Common myeloid progenitor, CD34-positive (primary cell): ENCODE measurements at regions not wholly inside any gene's neighbourhood (a gene's known extent, or its start where the extent isn't known, plus 50 kb on each side); places are given as distances from the start of the nearest gene placed in this dataset.

Experiments
- CTCF ChIA-PET: fragments of 350-600 bp; sonication (Branson Sonifier 250); formaldehyde crosslinking; loops from one replicate; lab custom pipeline; 2021; ENCODE audit warnings: antibody characterized with exemption; lab: Charles Lee
- POLR2A ChIA-PET: fragments of 350-600 bp; sonication (Branson Sonifier 250); formaldehyde crosslinking; loops from one replicate; lab custom pipeline; 2021; ENCODE audit warnings: antibody characterized with exemption; lab: Charles Lee
- DNase-seq, 3 donors: peaks; one replicate each; pipeline versions ENCODE4 v3.0.0 to v3.0.0-alpha.2; 2013
- H3K27ac ChIP-seq, 2 experiments: 1 replicate in 1 of 2; 2 replicates in 1 of 2; pipeline ENCODE4 v1.7.0; 2013; ENCODE audit warnings: inconsistent platforms in 2 of 2, low read length in 2 of 2, mild to moderate bottlenecking in 2 of 2, low read depth in 1 of 2, moderate library complexity in 1 of 2; ENCODE audit not compliant: severe bottlenecking in 2 of 2, insufficient read depth in 1 of 2, poor library complexity in 1 of 2
- H3K27me3 ChIP-seq, 5 experiments: replicated peaks in 2 of 5; 1 replicate in 3 of 5; 2 replicates in 2 of 5; pipeline versions ENCODE4 v1.6.1 to v1.7.0; 2013; ENCODE audit warnings: low read length in 4 of 5, mild to moderate bottlenecking in 2 of 5, moderate library complexity in 2 of 5, inconsistent platforms in 1 of 5; ENCODE audit not compliant: insufficient read depth in 5 of 5, control insufficient read depth in 4 of 5
- H3K36me3 ChIP-seq, 4 experiments: 1 replicate in 2 of 4; 2 replicates in 2 of 4; pipeline versions ENCODE4 v1.6.1 to v1.7.0; 2013; ENCODE audit warnings: low read length in 3 of 4, control low read depth in 1 of 4, mild to moderate bottlenecking in 1 of 4; ENCODE audit not compliant: control insufficient read depth in 4 of 4, insufficient read depth in 4 of 4
- H3K4me1 ChIP-seq, 4 experiments: 1 replicate in 3 of 4; 2 replicates in 1 of 4; pipeline versions ENCODE4 v1.6.1 to v1.7.1; 2013; ENCODE audit warnings: low read length in 3 of 4, mild to moderate bottlenecking in 3 of 4, control low read depth in 1 of 4, inconsistent platforms in 1 of 4, moderate library complexity in 1 of 4; ENCODE audit not compliant: control insufficient read depth in 4 of 4, insufficient read depth in 4 of 4; ENCODE audit errors: control extremely low read depth in 1 of 4
- H3K4me3 ChIP-seq, 7 experiments: 1 replicate in 4 of 7; 2 replicates in 3 of 7; pipeline versions ENCODE4 v1.5.1 to v1.7.0; 2013; ENCODE audit warnings: mild to moderate bottlenecking in 7 of 7, low read length in 6 of 7, moderate library complexity in 6 of 7, inconsistent platforms in 2 of 7, low read depth in 2 of 7, control low read depth in 1 of 7; ENCODE audit not compliant: insufficient read depth in 4 of 7, control insufficient read depth in 1 of 7; ENCODE audit errors: extremely low read depth in 1 of 7
- H3K9me3 ChIP-seq, 5 experiments: 1 replicate in 4 of 5; 2 replicates in 1 of 5; pipeline versions ENCODE4 v1.6.1 to v1.7.1; 2013; ENCODE audit warnings: low read length in 4 of 5, mild to moderate bottlenecking in 2 of 5, inconsistent platforms in 1 of 5, low read depth in 1 of 5, moderate library complexity in 1 of 5; ENCODE audit not compliant: control insufficient read depth in 4 of 5, insufficient read depth in 2 of 5; ENCODE audit errors: control extremely low read depth in 1 of 5
- WGBS: methylation state at CpG from one replicate; pipeline ENCODE4 v1.1.5; 2013; ENCODE audit not compliant: insufficient coverage; 5-methylcytosine and 5-hydroxymethylcytosine counted together

DNA sequence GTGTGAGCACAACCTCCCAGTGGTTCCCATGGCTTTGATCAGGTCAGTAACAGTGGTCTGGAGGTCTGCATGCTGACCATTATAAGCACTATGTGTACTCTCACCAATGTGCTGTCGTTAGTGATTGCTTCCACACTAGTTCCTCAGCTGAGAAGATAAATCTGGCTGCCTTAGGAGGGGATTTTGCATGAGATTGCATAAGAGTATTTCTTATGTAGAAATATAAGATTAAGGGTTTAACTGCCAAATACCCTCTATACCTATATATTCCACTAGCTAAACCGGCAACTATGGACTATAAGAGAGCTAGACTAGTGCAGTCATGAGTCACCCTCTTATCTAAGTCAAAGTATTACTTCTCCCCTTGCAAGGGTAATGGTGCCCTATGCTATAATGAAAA, 580.2 kb downstream of the CDH11 start:
- ChIA-PET POLR2A (no interaction called here), CTCF (no interaction called here)
- no peaks in the 10 kb centered on the region for H3K27me3 ChIP-seq
- WGBS: no CpG with 5 or more reads among the region's 2 CpGs
- H3K36me3 ChIP-seq: no peaks in the 10 kb centered on the region
- DNase-seq: no peak
- no peak overlapping the region for H3K4me3 ChIP-seq
- no peaks in the 10 kb centered on the region for H3K4me1 ChIP-seq
- H3K9me3 ChIP-seq: no peaks in the 10 kb centered on the region
- no peak overlapping the region for H3K27ac ChIP-seq

DNA sequence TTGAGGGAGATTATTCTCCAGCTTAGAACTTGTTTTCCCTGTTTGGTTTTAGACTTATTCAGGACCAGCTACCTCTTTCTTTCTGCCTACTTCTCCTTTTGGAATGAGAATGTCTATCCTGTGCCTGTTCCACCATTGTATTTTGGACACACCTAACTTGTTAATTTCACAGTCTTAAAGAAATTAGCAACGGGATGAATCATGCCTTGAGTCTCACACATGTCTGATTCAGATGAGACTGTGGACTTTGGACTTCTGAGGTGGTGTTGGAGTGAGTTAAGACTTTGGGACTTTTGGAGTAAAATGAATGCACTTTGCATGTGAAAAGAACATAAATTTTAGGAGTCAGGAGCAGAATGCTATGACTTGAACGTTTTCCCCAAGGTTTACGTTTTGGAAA, 581.4 kb downstream of the CDH11 start:
- ChIA-PET CTCF (no interaction called here), POLR2A (no interaction called here)
- Histone ChIP-seq H3K4me3 (no peak overlapping the region), H3K36me3 (no peaks in the 10 kb centered on the region), H3K4me1 (no peaks in the 10 kb centered on the region), H3K27ac (no peak overlapping the region), H3K27me3 (no peaks in the 10 kb centered on the region), H3K9me3 (no peaks in the 10 kb centered on the region)
- WGBS: 85% methylated on average over 3 of the region's 3 CpGs
- DNase-seq: no peak

DNA sequence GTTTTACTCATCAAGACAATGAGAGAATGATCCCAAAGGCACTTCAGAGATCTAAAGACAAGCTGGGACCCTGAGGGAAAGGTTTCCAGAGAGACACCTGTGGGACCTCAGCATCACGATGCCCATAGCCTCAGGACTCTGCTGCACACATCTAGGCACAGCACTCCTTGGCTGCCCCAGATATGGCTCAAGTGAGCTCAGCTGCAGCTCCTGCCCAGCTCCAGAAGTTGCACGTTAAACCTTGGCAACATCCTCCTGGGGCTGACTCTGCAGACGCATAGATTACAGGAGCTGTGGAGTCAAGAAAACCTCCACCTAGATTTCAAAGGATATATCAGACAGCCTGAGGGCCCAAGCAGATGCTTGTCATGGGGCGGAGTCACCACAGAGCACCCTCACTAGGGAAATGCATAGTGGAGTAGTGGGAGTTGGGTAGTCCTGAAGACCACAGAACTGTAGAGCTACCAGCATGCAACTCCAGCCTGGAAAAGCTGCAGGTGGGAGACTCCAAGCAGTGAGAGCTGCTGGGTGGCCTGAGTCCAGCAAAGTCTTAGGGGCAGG, 582.0 kb downstream of the CDH11 start:
- ChIA-PET POLR2A (no interaction called here), CTCF (no interaction called here)
- Histone ChIP-seq H3K36me3 (no peaks in the 10 kb centered on the region), H3K9me3 (no peaks in the 10 kb centered on the region), H3K4me3 (no peak overlapping the region), H3K27ac (no peak overlapping the region), H3K4me1 (no peaks in the 10 kb centered on the region), H3K27me3 (no peaks in the 10 kb centered on the region)
- no peak for DNase-seq
- WGBS: 94% methylated on average over 3 of the region's 4 CpGs

DNA sequence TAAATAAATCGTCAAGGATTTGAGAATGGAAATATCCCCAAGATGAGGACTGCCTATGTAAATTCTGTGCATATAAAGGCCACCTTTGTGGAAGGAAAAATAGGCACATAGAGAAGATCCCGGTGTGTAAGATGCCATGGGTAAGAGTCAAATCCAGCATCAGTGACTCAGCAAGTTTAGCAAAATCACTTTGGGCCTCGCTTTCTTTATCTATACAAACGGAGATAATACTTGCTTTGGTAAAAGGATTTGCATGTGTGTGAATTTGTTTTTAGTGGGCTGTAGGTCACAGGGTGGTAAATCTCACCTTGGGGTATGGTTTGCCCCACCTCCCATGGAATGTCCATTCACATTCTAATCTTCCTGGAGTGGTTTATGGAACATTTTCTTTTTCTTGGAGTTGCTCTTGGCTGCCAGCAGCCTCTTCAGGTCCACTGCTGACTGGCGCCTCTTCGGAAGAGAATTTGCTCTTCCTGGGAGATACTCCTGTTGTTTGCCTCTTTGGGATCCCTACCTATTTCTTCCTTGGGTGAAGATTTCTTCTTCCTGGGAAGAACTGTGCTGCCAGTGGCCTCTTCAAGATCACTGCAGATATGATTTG, 587.6 kb downstream of the CDH11 start:
- Histone ChIP-seq H3K9me3 (no peaks in the 10 kb centered on the region), H3K4me3 (no peak overlapping the region), H3K36me3 (no peaks in the 10 kb centered on the region), H3K4me1 (no peaks in the 10 kb centered on the region), H3K27me3 (no peaks in the 10 kb centered on the region), H3K27ac (no peak overlapping the region)
- ChIA-PET CTCF (no interaction called here), POLR2A (no interaction called here)
- WGBS: 92% methylated on average over 5 of the region's 6 CpGs
- DNase-seq: no peak

DNA sequence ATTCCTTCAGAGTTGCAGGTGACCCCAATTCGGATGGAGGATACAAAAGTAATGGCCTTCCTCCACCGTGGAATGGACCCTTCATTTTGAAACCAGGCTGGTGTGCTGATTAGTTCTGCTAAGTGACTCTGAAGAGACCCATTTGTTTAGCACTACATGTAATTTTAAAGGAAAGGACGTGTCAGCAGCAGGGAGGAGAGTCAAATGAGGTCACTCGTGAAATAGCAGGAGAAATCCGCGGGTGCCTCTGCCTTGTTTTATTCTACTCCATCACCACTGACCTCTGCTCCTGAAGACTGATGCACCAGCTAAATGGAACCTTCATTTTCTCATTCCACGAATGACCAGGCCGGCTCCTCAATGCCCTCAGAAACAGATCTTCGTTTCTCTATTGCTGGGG, 589.2 kb downstream of the CDH11 start:
- H3K36me3 ChIP-seq: no peaks in the 10 kb centered on the region
- no peak for DNase-seq
- POLR2A ChIA-PET: no interaction called here

DNA sequence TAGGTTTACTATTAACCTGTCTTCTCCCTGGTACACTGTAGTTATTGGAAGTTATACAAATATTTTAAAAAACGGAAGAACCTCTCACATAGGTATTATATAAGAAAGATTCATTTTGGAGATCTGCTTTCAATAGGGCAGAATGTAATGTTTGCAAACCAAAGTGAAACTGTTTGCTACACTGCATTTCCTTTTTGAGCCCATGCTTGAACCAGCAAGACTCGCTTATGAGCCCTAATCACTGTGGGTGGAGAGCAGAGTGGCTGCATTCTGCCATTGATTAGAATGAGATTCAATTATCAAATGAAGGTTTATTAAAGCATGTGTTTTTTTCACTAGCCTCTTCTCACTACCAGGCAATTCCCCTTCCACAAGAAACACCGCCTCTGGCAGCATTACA, 589.7 kb downstream of the CDH11 start:
- WGBS: 80% methylated on average over 2 of the region's 3 CpGs
- H3K27me3 ChIP-seq: no peaks in the 10 kb centered on the region
- no peaks in the 10 kb centered on the region for H3K9me3 ChIP-seq
- POLR2A ChIA-PET: no interaction called here
- H3K36me3 ChIP-seq: no peaks in the 10 kb centered on the region
- DNase-seq: no peak
- no peak overlapping the region for H3K4me3 ChIP-seq
- no peaks in the 10 kb centered on the region for H3K4me1 ChIP-seq
- CTCF ChIA-PET: no interaction called here
- no peak overlapping the region for H3K27ac ChIP-seq

More for the DNA sequence above, 589.2 kb downstream of the CDH11 start:
- Histone ChIP-seq H3K27me3 (no peaks in the 10 kb centered on the region), H3K4me1 (no peaks in the 10 kb centered on the region), H3K4me3 (no peak overlapping the region), H3K9me3 (no peaks in the 10 kb centered on the region), H3K27ac (no peak overlapping the region)
- CTCF ChIA-PET: no interaction called here
- 85% methylated on average over 9 of the region's 9 CpGs for WGBS

DNA sequence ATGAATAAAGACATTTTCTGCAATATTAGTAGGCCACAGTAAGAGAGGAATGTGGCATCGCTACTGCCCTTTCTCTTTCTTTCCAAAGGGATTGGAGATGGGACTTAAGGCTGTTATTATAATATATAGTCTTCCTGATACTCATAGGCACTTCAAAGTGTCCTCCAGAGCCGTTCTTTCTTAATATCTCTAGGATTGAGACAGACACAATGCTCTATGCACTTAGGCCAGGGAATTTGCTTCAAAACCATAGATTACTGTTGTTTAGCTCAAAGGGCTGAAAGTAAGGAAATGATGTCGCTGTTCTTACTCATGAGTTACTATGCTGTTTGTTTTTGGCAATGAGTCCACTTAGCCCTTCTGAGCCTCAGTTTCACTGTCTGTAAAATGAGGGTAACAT, 590.5 kb downstream of the CDH11 start:
- DNase-seq: no peak
- ChIA-PET POLR2A (no interaction called here), CTCF (no interaction called here)
- WGBS: 85% methylated on average over 2 of the region's 3 CpGs
- Histone ChIP-seq H3K27ac (no peak overlapping the region), H3K4me1 (no peaks in the 10 kb centered on the region), H3K4me3 (no peak overlapping the region), H3K36me3 (no peaks in the 10 kb centered on the region), H3K27me3 (no peaks in the 10 kb centered on the region), H3K9me3 (no peaks in the 10 kb centered on the region)
